Forelimb muscle (tissue), 1 donor: ENCODE measurements at regions not wholly inside any gene's neighbourhood (a gene's known extent, or its start where the extent isn't known, plus 50 kb on each side); places are given as distances from the start of the nearest gene placed in this dataset.
"Not testable (repeated sequence)": the region's sequence is repeated elsewhere in the genome, so short reads cannot be mapped to it uniquely, and the experiment has no call there.

Experiments
- DNase-seq: peaks from one replicate; pipeline ENCODE4 v3.0.0-alpha.2; 2013; ENCODE audit warnings: low read depth

GRCh38 chr15:24835301-24835700 is 119.5 kb upstream of the SNRPN start:
- no peak for DNase-seq

- peak; percentile 16 for DNase-seq
These were observed 106.7 kb upstream of the SNRPN start for GRCh38 chr15:24848050-24848449.

GRCh38 chr15:24856397-24857390 is 98.1 kb upstream of the SNRPN start:
- no peak for DNase-seq

GRCh38 chr15:24857763-24858162 is 97.0 kb upstream of the SNRPN start:
- DNase-seq = no peak

GRCh38 chr15:24858183-24858582 is 96.6 kb upstream of the SNRPN start:
- not testable (repeated sequence) for DNase-seq

- no peak for DNase-seq
These were observed 95.8 kb upstream of the SNRPN start for GRCh38 chr15:24858737-24859601.

GRCh38 chr15:24861014-24861690 is 93.6 kb upstream of the SNRPN start:
- no peak for DNase-seq

- no peak for DNase-seq
These were observed 91.9 kb upstream of the SNRPN start for GRCh38 chr15:24862726-24863521.

- DNase-seq = no peak
These were observed 89.5 kb upstream of the SNRPN start for GRCh38 chr15:24865303-24865702.

GRCh38 chr15:24877174-24877573 is 77.6 kb upstream of the SNRPN start:
- DNase-seq = no peak

GRCh38 chr15:24878153-24878552 is 76.6 kb upstream of the SNRPN start:
- peak; percentile 17 for DNase-seq

- no peak for DNase-seq
These were observed 75.3 kb upstream of the SNRPN start for GRCh38 chr15:24879492-24879891.

- DNase-seq = no peak
These were observed 74.1 kb upstream of the SNRPN start for GRCh38 chr15:24880663-24881062.

GRCh38 chr15:24886538-24886937 is 68.2 kb upstream of the SNRPN start:
- DNase-seq = no peak

- no peak for DNase-seq
These were observed 56.0 kb upstream of the SNRPN start for GRCh38 chr15:24898715-24899272.

- no peak for DNase-seq
These were observed 55.4 kb upstream of the SNRPN start for GRCh38 chr15:24899367-24899766.

- no peak for DNase-seq
These were observed 55.0 kb upstream of the SNRPN start for GRCh38 chr15:24899795-24900194.

- no peak for DNase-seq
These were observed 53.4 kb upstream of the SNRPN start for GRCh38 chr15:24901409-24901808.
